ENCODE measurements at regions not wholly inside any gene's neighbourhood (a gene's known extent, or its start where the extent isn't known, plus 50 kb on each side); places are given as distances from the start of the nearest gene placed in this dataset.

- TF ChIP-seq CTCF (IDR thresholded peaks at IDR 0.05) (no peak), POLR2A (IDR thresholded peaks at IDR 0.05) (no peak)
Observed at GRCh38 chr2:128490881-128491691, 172.4 kb upstream of the HS6ST1 start.

All from gastroesophageal sphincter (tissue), 3 donors.